Cardiac muscle cell (in vitro differentiated cells and primary cell): ENCODE measurements at regions not wholly inside any gene's neighbourhood (a gene's known extent, or its start where the extent isn't known, plus 50 kb on each side); places are given as distances from the start of the nearest gene placed in this dataset.

Experiments
- DNase-seq, 2 donors: peaks; one replicate each; pipeline versions ENCODE4 v3.0.0 to v3.0.0-alpha.2; 2010 to 2017; ENCODE audit warnings: low read depth in 1 of 2, low spot score in 1 of 2
- H3K27ac ChIP-seq: fragments of 200-600 bp; sonication (generic); 2 replicates; pipeline ENCODE4 v1.5.1; 2016
- H3K27me3 ChIP-seq: fragments of 200-600 bp; sonication (generic); 2 replicates; pipeline ENCODE4 v1.6.0; 2016; ENCODE audit warnings: control low read depth
- H3K36me3 ChIP-seq: fragments of 200-600 bp; sonication (generic); 2 replicates; pipeline ENCODE4 v1.5.1; 2016; ENCODE audit warnings: control low read depth
- H3K4me1 ChIP-seq: fragments of 200-600 bp; sonication (generic); 2 replicates; pipeline ENCODE4 v1.8.1; 2017; ENCODE audit warnings: low read depth, mild to moderate bottlenecking, mixed run types
- H3K4me3 ChIP-seq: fragments of 200-600 bp; sonication (generic); 2 replicates; pipeline ENCODE4 v1.5.1; 2016; ENCODE audit warnings: mild to moderate bottlenecking
- H3K9me3 ChIP-seq: fragments of 200-600 bp; sonication (generic); 2 replicates; pipeline ENCODE4 v1.5.1; 2017; ENCODE audit warnings: low read depth, mild to moderate bottlenecking, control low read depth
- TF ChIP-seq, protein P1 (sequence below): IDR thresholded peaks from 2 replicates; pipeline ENCODE4 v1.5.1; 2012; ENCODE audit warnings: low read depth, mild to moderate bottlenecking, low read length

DNA sequence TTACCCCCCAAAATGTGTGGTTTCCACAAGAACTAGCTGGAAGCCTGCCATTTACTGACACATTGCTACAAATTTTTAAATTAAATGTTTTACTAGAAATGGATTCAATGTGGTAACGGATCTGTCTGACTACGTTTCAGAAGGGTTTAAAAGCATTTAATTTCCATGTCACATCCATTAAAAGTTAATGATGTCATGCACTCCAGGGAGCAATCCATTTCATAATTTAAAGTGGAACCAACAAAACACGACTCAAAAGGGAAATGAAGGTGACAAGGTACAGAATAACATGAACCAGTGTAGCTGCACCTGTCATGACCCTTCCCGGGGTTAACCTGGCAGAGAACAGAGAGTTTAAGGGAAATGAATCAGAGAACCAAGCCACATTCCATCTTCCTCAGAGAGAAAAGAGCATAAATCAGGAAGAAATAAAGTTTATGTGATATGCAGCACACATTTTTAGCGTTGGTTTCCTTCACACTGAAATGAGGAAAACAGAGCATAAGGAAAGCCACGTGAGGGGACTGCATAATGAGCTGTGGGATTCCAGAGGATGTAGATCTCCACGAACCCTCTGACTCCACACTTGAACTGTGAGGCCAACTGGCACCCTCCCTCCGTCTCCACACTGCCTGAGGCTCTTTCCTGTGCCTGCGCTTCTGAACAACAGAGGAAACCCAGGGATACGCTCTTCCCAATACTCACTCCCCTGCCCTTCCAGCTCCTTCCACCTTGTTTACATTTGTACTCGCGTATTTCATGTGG lies 170.3 kb upstream of the AHI1 start:
- no peaks in the 10 kb centered on the region for H3K4me1 ChIP-seq
- TF ChIP-seq, protein P1, sequence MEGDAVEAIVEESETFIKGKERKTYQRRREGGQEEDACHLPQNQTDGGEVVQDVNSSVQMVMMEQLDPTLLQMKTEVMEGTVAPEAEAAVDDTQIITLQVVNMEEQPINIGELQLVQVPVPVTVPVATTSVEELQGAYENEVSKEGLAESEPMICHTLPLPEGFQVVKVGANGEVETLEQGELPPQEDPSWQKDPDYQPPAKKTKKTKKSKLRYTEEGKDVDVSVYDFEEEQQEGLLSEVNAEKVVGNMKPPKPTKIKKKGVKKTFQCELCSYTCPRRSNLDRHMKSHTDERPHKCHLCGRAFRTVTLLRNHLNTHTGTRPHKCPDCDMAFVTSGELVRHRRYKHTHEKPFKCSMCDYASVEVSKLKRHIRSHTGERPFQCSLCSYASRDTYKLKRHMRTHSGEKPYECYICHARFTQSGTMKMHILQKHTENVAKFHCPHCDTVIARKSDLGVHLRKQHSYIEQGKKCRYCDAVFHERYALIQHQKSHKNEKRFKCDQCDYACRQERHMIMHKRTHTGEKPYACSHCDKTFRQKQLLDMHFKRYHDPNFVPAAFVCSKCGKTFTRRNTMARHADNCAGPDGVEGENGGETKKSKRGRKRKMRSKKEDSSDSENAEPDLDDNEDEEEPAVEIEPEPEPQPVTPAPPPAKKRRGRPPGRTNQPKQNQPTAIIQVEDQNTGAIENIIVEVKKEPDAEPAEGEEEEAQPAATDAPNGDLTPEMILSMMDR = no peak
- no peak overlapping the region for H3K27ac ChIP-seq
- no peaks in the 10 kb centered on the region for H3K27me3 ChIP-seq
- H3K9me3 ChIP-seq = no peaks in the 10 kb centered on the region
- H3K4me3 ChIP-seq = no peak overlapping the region
- peak; percentile 5 to 38 for DNase-seq
- no peaks in the 10 kb centered on the region for H3K36me3 ChIP-seq

DNA sequence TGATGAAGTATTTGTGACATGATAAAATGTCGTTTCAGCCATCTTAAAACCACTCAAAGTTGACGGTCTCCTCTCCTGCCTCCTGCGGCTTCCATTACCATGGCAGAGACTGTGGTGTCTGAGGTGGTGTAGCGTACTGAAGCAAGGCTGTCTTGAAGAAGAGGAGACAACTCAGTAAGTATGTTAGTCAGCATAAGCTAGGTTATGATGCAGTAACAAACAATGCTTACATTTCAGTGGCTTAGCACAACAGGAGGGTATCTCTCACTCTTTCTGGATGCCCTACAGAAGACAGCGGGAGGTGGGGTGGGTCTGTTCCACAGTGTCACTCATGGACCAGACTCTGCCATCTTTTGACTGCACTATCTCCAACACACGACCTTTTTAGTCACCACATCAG lies 174.7 kb upstream of the AHI1 start:
- no peaks in the 10 kb centered on the region for H3K27me3 ChIP-seq
- no peaks in the 10 kb centered on the region for H3K9me3 ChIP-seq
- H3K36me3 ChIP-seq = no peaks in the 10 kb centered on the region
- TF ChIP-seq, protein P1 = no peak
- H3K4me1 ChIP-seq = no peaks in the 10 kb centered on the region
- no peak overlapping the region for H3K4me3 ChIP-seq
- DNase-seq = no peak
- no peak overlapping the region for H3K27ac ChIP-seq

DNA sequence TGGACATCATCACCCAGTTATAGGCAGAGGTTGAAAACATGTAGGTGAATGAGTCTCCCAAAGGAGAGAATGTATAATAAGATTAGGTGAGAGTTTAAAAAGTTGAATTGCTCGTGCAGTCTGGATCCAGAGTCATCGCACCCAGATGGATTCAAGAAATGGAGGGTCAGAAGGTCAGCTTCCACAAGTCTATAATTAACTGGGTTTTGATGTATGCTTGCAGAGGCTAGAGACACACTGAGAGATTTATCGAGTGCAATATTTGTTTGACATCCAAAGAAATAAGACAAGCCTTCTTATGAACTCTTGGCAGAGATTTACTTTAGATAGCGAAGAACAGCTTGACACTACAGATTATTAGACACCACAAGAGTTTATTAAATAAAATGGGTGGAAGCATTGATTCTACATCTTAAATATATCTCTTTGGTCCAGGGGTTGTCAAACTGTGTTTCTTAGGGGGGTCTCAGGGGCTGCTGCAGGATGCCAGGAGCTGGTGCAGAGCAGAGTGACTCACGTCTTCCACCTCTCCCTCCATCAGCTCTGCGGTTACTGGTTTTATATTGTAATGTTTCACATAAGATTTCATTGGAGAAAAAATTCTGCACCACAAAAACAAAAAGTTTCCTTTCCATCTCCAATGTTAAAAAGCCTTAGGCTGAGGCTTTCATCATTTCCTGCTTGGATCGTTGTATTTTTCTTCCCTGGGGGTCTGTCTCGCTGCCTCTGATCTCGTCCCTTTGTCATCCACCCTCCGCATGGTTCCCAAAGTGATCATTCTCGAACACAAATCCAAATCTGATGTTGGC lies 176.2 kb upstream of the AHI1 start:
- TF ChIP-seq, protein P1 = no peak
- peak in 1 of 2 donors; percentile 35 for DNase-seq
- H3K4me3 ChIP-seq = no peak overlapping the region
- no peaks in the 10 kb centered on the region for H3K4me1 ChIP-seq
- no peaks in the 10 kb centered on the region for H3K36me3 ChIP-seq
- no peaks in the 10 kb centered on the region for H3K27me3 ChIP-seq
- no peak overlapping the region for H3K27ac ChIP-seq
- H3K9me3 ChIP-seq = no peaks in the 10 kb centered on the region

DNA sequence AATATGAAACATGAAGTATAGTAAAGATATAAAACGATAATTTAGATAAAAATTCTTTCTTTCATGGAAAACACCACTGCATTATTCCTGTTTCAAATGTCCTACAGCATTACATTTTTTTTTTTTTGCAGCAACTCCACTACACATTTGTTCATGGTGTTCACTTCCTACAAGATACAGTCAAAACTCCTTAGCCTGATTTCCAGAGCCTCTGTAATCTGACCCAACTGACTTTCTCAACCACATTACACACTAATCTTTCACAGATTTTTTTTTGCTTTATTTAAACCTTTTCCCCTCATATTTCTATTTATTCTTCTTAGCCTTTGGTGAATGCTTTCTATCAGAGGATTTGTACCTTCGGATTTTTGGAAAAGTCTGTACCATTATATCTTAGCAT lies 176.5 kb upstream of the PDE7B start:
- DNase-seq = no peak
- no peaks in the 10 kb centered on the region for H3K4me1 ChIP-seq
- TF ChIP-seq, protein P1 = no peak
- no peak overlapping the region for H3K4me3 ChIP-seq
- no peaks in the 10 kb centered on the region for H3K9me3 ChIP-seq
- no peak overlapping the region for H3K27ac ChIP-seq
- no peaks in the 10 kb centered on the region for H3K27me3 ChIP-seq
- H3K36me3 ChIP-seq = no peaks in the 10 kb centered on the region

DNA sequence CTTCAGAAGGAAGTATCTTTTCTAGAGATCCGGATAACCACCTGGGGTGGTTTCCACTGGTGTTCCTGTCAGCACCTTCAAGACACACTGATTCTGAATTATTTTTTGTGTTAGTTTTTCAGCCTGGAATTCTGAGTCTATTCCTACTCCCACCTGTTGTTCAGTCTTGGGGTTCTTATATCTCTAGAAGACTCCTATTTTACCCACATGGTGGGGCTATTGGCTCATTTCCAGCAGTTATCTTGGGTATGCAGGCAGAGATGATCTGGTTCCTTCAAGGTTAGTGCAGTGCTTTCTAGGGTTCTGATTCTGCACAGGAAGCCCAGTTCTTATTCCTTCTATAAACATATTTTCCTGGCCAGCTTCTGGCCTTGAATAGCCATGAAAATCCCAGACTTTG lies 175.6 kb upstream of the PDE7B start:
- TF ChIP-seq, protein P1 = no peak
- Histone ChIP-seq H3K4me3 (no peak overlapping the region), H3K36me3 (no peaks in the 10 kb centered on the region), H3K27me3 (no peaks in the 10 kb centered on the region), H3K27ac (no peak overlapping the region), H3K9me3 (no peaks in the 10 kb centered on the region), H3K4me1 (no peaks in the 10 kb centered on the region)
- peak; percentile 54 to 73 for DNase-seq
